Spleen (tissue), 7 donors: ENCODE measurements at regions not wholly inside any gene's neighbourhood (a gene's known extent, or its start where the extent isn't known, plus 50 kb on each side); places are given as distances from the start of the nearest gene placed in this dataset.

ENCODE experiments used
- POLR2A ChIP-seq, 3 donors: fragments of 450-650 bp; IDR thresholded peaks; one replicate each; pipeline ENCODE4 v1.5.1; 2017; ENCODE audit warnings: antibody characterized with exemption in 3 of 3, mild to moderate bottlenecking in 1 of 3
- TF ChIP-seq, protein P1 (sequence below), 11 experiments: fragments of 200-600 bp in 7 of 11; fragments of 450-650 bp in 4 of 11; sonication (generic) in 4 of 11; IDR thresholded peaks in 8 of 11; conservative IDR thresholded peaks in 3 of 11; 1 replicate in 7 of 11; 2 replicates in 4 of 11; pipeline versions ENCODE4 v1.4.0 to v1.8.0; 2016 to 2021; ENCODE audit warnings: antibody characterized with exemption in 11 of 11, inconsistent platforms in 4 of 11, mild to moderate bottlenecking in 1 of 11
- donor health status: DM: no; HTN: no; CAD: no; lungs with moderate emphysema.
- donor health status: DM: no; HTN: no; CAD: no.
- donor health status: DM: no; HTN: no; CAD: no.

DNA sequence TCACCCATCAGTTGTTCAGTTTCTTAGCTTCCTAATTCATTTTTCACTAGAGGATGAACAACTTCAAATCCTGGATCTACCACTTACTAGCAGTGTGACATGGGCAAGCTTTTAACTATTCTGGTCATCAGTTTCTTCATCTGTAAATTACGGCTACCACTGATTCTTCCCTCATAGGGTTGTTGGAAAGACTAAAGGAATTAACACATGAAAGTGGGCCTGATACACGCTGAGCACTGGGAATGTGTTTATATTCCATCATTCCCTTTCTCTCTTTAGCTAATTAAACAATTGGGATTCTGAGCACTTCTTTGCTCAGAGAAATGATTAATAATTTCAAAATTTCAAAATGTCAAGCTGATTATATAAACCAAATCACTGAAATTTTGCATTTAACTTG, 862.3 kb upstream of the GCFC2 start:
- TF ChIP-seq, protein P1, sequence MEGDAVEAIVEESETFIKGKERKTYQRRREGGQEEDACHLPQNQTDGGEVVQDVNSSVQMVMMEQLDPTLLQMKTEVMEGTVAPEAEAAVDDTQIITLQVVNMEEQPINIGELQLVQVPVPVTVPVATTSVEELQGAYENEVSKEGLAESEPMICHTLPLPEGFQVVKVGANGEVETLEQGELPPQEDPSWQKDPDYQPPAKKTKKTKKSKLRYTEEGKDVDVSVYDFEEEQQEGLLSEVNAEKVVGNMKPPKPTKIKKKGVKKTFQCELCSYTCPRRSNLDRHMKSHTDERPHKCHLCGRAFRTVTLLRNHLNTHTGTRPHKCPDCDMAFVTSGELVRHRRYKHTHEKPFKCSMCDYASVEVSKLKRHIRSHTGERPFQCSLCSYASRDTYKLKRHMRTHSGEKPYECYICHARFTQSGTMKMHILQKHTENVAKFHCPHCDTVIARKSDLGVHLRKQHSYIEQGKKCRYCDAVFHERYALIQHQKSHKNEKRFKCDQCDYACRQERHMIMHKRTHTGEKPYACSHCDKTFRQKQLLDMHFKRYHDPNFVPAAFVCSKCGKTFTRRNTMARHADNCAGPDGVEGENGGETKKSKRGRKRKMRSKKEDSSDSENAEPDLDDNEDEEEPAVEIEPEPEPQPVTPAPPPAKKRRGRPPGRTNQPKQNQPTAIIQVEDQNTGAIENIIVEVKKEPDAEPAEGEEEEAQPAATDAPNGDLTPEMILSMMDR (IDR thresholded peaks at IDR 0.05 in 8 of 11, conservative IDR thresholded peaks at IDR 0.05 in 3 of 11) = no peak
- no peak for TF ChIP-seq POLR2A (IDR thresholded peaks at IDR 0.05)
